Inflammatory macrophage (primary cell): ENCODE measurements at regions not wholly inside any gene's neighbourhood (a gene's known extent, or its start where the extent isn't known, plus 50 kb on each side); places are given as distances from the start of the nearest gene placed in this dataset.

ENCODE experiments used
- DNase-seq, 2 donors: peaks; one replicate each; pipeline ENCODE4 v3.0.0-alpha.2; 2020 to 2022

- no peak for DNase-seq
Measured at GRCh38 chr18:37716106-37716735, 150.6 kb upstream of the CELF4 start.

GRCh38 chr18:37714691-37715090, 149.1 kb upstream of the CELF4 start:
- no peak for DNase-seq

- no peak for DNase-seq
Measured at GRCh38 chr18:37712776-37713175, 147.2 kb upstream of the CELF4 start.

- no peak for DNase-seq
Measured at GRCh38 chr18:37711766-37712505, 146.3 kb upstream of the CELF4 start.

GRCh38 chr18:37710726-37711125, 145.1 kb upstream of the CELF4 start:
- DNase-seq, result no peak

GRCh38 chr18:37709740-37710139, 144.1 kb upstream of the CELF4 start:
- no peak for DNase-seq

GRCh38 chr18:37705016-37705415, 139.4 kb upstream of the CELF4 start:
- no peak for DNase-seq

- no peak for DNase-seq
Measured at GRCh38 chr18:37702841-37703240, 137.2 kb upstream of the CELF4 start.

- peak; percentile 33 to 47 for DNase-seq
Measured at GRCh38 chr18:37701967-37702366, 136.4 kb upstream of the CELF4 start.

GRCh38 chr18:37698508-37699040, 133.0 kb upstream of the CELF4 start:
- no peak for DNase-seq

GRCh38 chr18:37694516-37694915, 128.9 kb upstream of the CELF4 start:
- no peak for DNase-seq

- no peak for DNase-seq
Measured at GRCh38 chr18:37691162-37691561, 125.6 kb upstream of the CELF4 start.

GRCh38 chr18:37689841-37690240, 124.2 kb upstream of the CELF4 start:
- DNase-seq, result no peak

GRCh38 chr18:37684590-37684989, 119.0 kb upstream of the CELF4 start:
- DNase-seq, result no peak

GRCh38 chr18:37684183-37684582, 118.6 kb upstream of the CELF4 start:
- no peak for DNase-seq

GRCh38 chr18:37680911-37681310, 115.3 kb upstream of the CELF4 start:
- DNase-seq, result no peak

GRCh38 chr18:37676276-37676675, 110.7 kb upstream of the CELF4 start:
- no peak for DNase-seq

GRCh38 chr18:37675699-37676098, 110.1 kb upstream of the CELF4 start:
- DNase-seq, result no peak

- DNase-seq, result peak; percentile 3 to 15
Measured at GRCh38 chr18:37674570-37674969, 109.0 kb upstream of the CELF4 start.

GRCh38 chr18:37673671-37674070, 108.1 kb upstream of the CELF4 start:
- DNase-seq, result no peak

- no peak for DNase-seq
Measured at GRCh38 chr18:37672932-37673595, 107.5 kb upstream of the CELF4 start.

GRCh38 chr18:37672001-37672400, 106.4 kb upstream of the CELF4 start:
- no peak for DNase-seq

GRCh38 chr18:37671530-37671929, 105.9 kb upstream of the CELF4 start:
- DNase-seq, result no peak

GRCh38 chr18:37671119-37671518, 105.5 kb upstream of the CELF4 start:
- no peak for DNase-seq
